HEK293T (cell line): ENCODE measurements at regions not wholly inside any gene's neighbourhood (a gene's known extent, or its start where the extent isn't known, plus 50 kb on each side); places are given as distances from the start of the nearest gene placed in this dataset.
"Not testable (repeated sequence)": the region's sequence is repeated elsewhere in the genome, so short reads cannot be mapped to it uniquely, and the experiment has no call there.

Experiments used
- CTCF ChIA-PET: fragments of 350-600 bp; formaldehyde crosslinking; extraction: SDS; loops from one replicate; lab custom pipeline; 2021; ENCODE audit warnings: antibody characterized with exemption, inconsistent platforms; lab: Yijun Ruan, JAX
- POLR2A ChIA-PET: fragments of 350-600 bp; formaldehyde crosslinking; extraction: SDS; loops from one replicate; lab custom pipeline; 2020; ENCODE audit warnings: antibody characterized with exemption, inconsistent platforms; lab: Yijun Ruan, JAX
- DNase-seq: peaks from one replicate; pipeline ENCODE4 v3.0.0; 2012; ENCODE audit warnings: mixed read lengths; ENCODE audit errors: extremely low spot score
- ARNT ChIP-seq: fragments of 450-650 bp; IDR thresholded peaks from 2 replicates; pipeline ENCODE4 v1.6.1; 2017; ENCODE audit warnings: mild to moderate bottlenecking
- BHLHE40 ChIP-seq: fragments of 450-650 bp; IDR thresholded peaks from 2 replicates; pipeline ENCODE4 v1.6.1; 2016; ENCODE audit warnings: mild to moderate bottlenecking, moderate library complexity, borderline replicate concordance
- CTBP1 ChIP-seq: fragments of 450-650 bp; IDR thresholded peaks from 2 replicates; pipeline ENCODE4 v1.6.1; 2016; ENCODE audit warnings: borderline replicate concordance
- ELF4 ChIP-seq: fragments of 450-650 bp; IDR thresholded peaks from 2 replicates; pipeline ENCODE4 v1.6.1; 2017; ENCODE audit warnings: antibody characterized with exemption
- FOXA1 ChIP-seq: fragments of 450-650 bp; IDR thresholded peaks from 2 replicates; pipeline ENCODE4 v1.6.1; 2016; ENCODE audit warnings: mild to moderate bottlenecking
- FOXK2 ChIP-seq: fragments of 450-650 bp; IDR thresholded peaks from 2 replicates; pipeline ENCODE4 v1.6.1; 2016; ENCODE audit warnings: mild to moderate bottlenecking
- FOXM1 ChIP-seq: fragments of 450-650 bp; IDR thresholded peaks from 2 replicates; pipeline ENCODE4 v1.6.1; 2017; ENCODE audit warnings: mild to moderate bottlenecking, borderline replicate concordance
- HDGF ChIP-seq: fragments of 450-650 bp; IDR thresholded peaks from 2 replicates; pipeline ENCODE4 v1.6.1; 2017; ENCODE audit warnings: antibody characterized with exemption, borderline replicate concordance
- L3MBTL2 ChIP-seq: fragments of 450-650 bp; conservative IDR thresholded peaks from 2 replicates; pipeline ENCODE4 v1.6.1; 2016; ENCODE audit warnings: mild to moderate bottlenecking
- LEF1 ChIP-seq: fragments of 450-650 bp; IDR thresholded peaks from 2 replicates; pipeline ENCODE4 v1.6.1; 2017; ENCODE audit warnings: mild to moderate bottlenecking, borderline replicate concordance
- NFRKB ChIP-seq: fragments of 450-650 bp; IDR thresholded peaks from 2 replicates; pipeline ENCODE4 v1.6.1; 2016; ENCODE audit warnings: mild to moderate bottlenecking, moderate library complexity
- SP1 ChIP-seq: fragments of 450-650 bp; IDR thresholded peaks from 2 replicates; pipeline ENCODE4 v1.6.1; 2017
- SUZ12 ChIP-seq: fragments of 450-650 bp; IDR thresholded peaks from 2 replicates; pipeline ENCODE4 v1.6.1; 2016; ENCODE audit warnings: mild to moderate bottlenecking
- TARDBP ChIP-seq: fragments of 450-650 bp; IDR thresholded peaks from 2 replicates; pipeline ENCODE4 v1.6.1; 2016
- ZNF384 ChIP-seq: fragments of 450-650 bp; IDR thresholded peaks from 2 replicates; pipeline ENCODE4 v1.6.1; 2016
- TF ChIP-seq, protein P1 (sequence below): fragments of 450-650 bp; IDR thresholded peaks from 2 replicates; pipeline ENCODE4 v1.6.1; 2016

DNA sequence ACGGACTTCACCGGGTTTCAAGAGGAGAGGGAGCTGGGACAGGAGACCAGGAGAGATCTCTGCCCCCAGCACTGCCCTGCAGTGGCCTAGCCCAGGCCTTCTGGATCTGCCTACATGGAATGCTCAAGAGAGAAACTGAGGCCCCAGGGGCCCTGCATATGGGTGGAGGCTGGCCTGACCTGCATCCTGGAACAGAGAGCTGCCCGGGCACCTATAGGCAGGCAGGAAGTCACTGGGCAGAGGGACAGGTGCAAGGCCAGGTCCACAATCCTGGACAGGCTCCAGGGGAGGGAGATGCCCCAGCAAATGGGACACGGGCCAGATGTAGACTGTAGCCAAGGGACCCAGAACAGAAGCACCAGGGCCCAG lies 98.5 kb upstream of the RUFY1 start:
- DNase-seq = no peak
- CTCF ChIA-PET = no interaction called here
- POLR2A ChIA-PET = no interaction called here

DNA sequence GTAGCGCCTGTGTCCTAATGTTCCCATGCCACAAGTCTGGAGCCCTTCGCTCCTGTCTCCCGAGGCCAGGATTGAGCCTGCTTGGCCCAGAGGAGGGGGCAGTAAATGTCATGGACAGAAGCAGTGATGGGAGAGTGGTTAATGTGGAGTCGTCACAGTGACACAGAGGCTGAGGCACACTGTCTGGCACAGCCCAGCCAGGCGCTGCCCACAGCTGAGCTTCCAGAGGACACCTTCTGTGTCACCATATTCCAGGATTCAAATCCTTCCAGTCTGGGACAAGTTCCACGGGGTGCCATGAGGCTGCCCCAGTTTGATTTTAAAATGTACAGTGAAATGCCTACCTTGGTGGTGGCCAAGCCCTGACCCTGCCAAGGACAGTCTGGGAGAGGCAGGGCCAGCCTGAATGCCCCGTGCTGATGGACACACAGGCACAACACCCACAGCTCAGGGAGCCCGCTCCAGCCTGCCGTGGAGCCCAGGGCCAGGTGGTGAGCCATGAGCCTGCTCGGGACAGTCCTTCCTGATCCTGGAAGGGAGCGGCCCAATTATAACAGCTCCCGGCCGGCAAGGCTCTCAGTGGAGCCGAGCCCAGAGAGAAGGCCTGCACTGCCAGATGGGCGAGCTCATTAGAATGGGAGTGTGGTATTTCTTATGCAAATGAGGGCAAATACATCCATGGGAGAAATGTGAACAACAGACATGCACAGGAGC lies 99.1 kb upstream of the RUFY1 start:
- POLR2A ChIA-PET = no interaction called here
- no peak for DNase-seq
- TF ChIP-seq BHLHE40 (no peak), HDGF (no peak), FOXK2 (no peak), L3MBTL2 (no peak), ZNF384 (no peak), LEF1 (no peak), TARDBP (no peak), FOXM1 (no peak), FOXA1 (no peak), CTBP1 (no peak), ARNT (no peak), ELF4 (no peak), NFRKB (no peak), SP1 (no peak), SUZ12 (no peak)
- CTCF ChIA-PET = no interaction called here

More for the DNA sequence above, 98.5 kb upstream of the RUFY1 start:
- TF ChIP-seq L3MBTL2 (no peak), ARNT (no peak), CTBP1 (no peak), NFRKB (no peak), HDGF (no peak), ZNF384 (no peak), SUZ12 (no peak), ELF4 (no peak)
- TF ChIP-seq, protein P1, sequence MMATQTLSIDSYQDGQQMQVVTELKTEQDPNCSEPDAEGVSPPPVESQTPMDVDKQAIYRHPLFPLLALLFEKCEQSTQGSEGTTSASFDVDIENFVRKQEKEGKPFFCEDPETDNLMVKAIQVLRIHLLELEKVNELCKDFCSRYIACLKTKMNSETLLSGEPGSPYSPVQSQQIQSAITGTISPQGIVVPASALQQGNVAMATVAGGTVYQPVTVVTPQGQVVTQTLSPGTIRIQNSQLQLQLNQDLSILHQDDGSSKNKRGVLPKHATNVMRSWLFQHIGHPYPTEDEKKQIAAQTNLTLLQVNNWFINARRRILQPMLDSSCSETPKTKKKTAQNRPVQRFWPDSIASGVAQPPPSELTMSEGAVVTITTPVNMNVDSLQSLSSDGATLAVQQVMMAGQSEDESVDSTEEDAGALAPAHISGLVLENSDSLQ = no peak

DNA sequence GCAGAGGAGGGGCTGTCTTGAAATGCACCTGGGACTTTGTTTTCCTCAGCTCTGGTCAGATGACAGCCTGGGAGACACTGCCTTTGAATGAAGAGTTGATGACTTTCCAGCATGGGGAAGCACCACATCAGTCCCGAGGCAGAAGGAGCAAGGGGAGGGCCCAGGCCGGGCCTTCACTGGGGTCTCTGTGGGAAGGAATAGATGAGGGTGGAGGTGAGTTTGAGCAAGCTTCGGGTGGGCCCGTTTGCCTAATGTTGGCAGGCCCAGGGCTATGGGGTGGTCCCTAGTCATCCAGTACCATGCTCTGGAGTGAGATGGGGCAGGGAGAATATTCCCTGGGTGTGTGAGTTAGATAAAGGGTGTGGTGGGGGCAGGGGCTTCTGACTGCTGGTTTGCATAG lies 100.4 kb upstream of the RUFY1 start:
- POLR2A ChIA-PET, DNase-seq, CTCF ChIA-PET: not testable (repeated sequence)

DNA sequence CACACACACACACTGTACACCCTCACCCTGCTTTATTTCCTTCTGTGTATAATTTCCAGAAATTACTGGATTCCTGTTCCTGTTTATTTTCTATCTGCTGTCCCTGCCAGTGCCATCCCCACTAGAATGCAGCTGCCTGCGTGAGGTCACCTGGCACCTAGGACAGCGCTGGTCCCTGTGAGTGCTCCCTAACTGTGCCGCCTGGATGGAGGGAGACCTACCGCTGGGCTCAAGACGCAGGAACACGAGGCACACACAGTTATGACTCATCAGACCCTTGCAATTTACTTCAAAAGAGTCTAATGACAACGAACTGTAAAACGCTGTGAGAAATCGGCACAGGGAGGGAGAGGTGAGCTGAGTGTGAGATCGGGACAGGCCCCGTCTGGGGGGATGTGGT lies 102.1 kb upstream of the RUFY1 start:
- DNase-seq, POLR2A ChIA-PET, CTCF ChIA-PET: not testable (repeated sequence)

DNA sequence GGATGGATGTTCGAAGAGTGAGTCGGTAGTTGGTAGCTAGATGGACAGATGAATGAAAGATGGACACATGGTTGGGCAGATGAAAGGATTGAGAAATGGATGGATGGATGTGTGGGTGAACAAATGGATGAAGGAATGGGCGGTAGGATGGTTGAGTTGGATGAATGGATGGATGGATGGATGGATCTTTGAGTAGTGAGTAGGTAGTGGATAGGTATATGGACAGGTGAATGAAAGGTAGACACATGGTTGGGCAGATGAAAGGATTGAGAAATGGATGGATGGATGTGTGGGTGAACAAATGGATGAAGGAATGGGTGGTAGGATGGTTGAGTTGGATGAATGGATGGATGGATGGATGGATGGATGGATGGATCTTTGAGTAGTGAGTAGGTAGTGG lies 97.0 kb upstream of the ADAMTS2 start:
- CTCF ChIA-PET, DNase-seq, POLR2A ChIA-PET: not testable (repeated sequence)

DNA sequence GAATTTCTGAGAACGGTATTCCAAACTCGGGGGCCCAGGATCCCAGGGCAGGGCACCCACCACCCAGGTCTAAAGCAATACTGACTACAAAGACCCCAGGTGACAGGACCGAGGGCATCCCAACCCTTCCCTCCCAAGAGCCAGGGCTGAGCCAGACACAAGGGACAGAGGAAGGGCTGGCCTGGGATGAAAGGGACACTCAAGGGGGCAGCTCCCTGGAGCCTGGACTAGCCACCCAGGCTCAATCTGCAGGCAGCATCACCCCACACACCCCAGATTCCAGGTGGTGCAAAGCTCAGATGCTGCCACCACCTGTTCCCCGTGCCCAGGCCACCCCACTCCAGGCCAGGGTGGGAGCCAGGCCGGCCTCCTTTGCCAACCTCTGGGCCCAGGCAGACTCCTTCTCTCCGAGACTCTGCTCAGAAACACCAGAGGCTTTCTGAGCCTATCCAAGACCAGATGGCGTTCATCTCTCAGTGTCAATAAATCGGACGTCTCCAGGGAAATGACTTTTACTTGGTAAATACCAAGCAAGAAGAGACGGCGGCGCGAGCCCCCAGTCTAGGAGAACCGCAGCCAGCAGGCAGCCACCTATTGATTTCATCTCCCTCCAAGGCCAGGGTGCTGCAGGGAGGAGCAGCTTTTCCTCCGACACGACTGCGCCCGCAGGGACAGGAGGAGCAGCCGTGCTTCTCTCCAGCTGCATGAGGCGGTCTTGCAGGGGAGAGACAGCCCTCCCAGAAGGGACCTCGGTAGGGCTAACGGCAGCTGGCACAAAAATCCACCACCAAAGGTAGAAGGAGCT lies 94.1 kb upstream of the ADAMTS2 start:
- DNase-seq = no peak
- ChIA-PET CTCF (no interaction called here), POLR2A (no interaction called here)
- no peak for TF ChIP-seq ZNF384
- TF ChIP-seq BHLHE40 = no peak
- no peak for TF ChIP-seq CTBP1
- no peak for TF ChIP-seq FOXA1

DNA sequence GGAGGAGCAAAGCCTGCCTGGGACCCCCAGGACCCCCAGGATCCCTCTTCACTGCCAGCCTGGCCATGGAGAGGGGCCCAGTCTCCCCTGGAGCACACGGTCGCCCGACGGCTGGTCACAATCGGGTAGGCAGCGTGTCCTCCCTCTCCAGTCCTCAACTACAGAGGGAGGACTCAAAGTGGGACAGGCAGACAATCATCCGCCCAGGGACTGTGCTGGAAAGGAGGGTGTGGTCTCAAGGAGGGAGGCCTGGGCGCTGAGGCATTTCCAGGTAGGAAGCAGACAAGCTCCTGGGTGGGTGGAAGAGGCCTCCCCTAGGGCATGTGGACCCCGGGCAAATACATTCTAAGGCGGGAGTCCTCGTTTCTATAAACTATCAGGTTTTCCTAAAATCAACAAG lies 93.2 kb upstream of the ADAMTS2 start:
- CTCF ChIA-PET = no interaction called here
- no peak for DNase-seq
- TF ChIP-seq FOXA1 = no peak
- POLR2A ChIA-PET = no interaction called here

DNA sequence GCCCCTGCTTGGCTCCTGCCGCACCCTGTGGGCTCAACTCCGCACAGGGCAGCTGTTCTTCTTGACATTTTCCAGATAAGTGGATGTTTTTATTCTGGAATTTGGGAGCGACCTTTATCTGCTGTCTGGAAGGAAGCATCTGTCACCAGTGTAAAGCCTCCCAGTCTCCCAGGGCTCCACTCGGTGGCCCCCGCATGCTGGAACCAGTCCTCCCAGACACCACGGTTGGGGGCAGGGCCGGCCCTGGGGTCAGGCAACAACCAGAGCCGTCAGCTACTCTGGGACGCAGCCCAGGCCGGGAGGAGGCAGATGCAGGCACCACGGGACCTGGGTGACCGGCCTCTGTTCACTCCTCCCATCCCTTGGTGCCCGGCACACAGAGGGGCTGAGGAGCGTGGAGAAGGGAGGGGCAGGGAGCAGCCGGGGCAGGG lies 92.8 kb upstream of the ADAMTS2 start:
- TF ChIP-seq L3MBTL2 (no peak), ELF4 (no peak), TARDBP (no peak), NFRKB (no peak), CTBP1 (no peak), LEF1 (no peak), FOXM1 (no peak), FOXA1 (no peak), ARNT (no peak), SP1 (no peak), ZNF384 (no peak), HDGF (no peak)
- TF ChIP-seq, protein P1 = no peak
- CTCF ChIA-PET = no interaction called here
- POLR2A ChIA-PET = no interaction called here
- DNase-seq = no peak
